Astrocyte (in vitro differentiated cells and primary cell): ENCODE measurements at regions not wholly inside any gene's neighbourhood (a gene's known extent, or its start where the extent isn't known, plus 50 kb on each side); places are given as distances from the start of the nearest gene placed in this dataset.

Experiments
- EZH2 ChIP-seq: IDR thresholded peaks from 2 replicates; pipeline ENCODE4 v1.6.1; 2012; ENCODE audit warnings: mild to moderate bottlenecking, low read length, inconsistent platforms; ENCODE audit not compliant: insufficient read depth
- TF ChIP-seq, protein P1 (sequence below): IDR thresholded peaks from 2 replicates; pipeline ENCODE4 v1.5.1; 2011; ENCODE audit warnings: low read depth, mild to moderate bottlenecking, inconsistent platforms, low read length, moderate library complexity; ENCODE audit not compliant: insufficient read depth

DNA sequence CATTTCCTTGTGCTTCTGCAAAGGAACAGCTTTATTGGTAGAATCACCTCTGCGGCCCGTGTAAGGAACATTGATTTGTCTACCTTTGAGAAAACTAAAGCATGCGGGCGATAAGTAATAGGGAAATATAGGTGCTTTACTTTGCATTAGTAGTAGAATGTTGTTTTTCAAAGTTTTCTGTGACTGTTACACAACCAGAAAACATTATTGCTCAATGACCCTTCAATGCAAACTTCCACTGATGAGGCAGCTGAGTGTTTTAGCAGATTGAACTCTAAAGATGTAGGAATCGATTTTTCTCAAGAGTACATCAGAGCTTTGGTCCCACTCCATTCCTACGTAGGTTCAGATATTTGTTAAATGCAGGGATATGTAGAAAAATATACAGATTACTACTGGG is 427.8 kb downstream of the DNAJB9 start:
- TF ChIP-seq, protein P1, sequence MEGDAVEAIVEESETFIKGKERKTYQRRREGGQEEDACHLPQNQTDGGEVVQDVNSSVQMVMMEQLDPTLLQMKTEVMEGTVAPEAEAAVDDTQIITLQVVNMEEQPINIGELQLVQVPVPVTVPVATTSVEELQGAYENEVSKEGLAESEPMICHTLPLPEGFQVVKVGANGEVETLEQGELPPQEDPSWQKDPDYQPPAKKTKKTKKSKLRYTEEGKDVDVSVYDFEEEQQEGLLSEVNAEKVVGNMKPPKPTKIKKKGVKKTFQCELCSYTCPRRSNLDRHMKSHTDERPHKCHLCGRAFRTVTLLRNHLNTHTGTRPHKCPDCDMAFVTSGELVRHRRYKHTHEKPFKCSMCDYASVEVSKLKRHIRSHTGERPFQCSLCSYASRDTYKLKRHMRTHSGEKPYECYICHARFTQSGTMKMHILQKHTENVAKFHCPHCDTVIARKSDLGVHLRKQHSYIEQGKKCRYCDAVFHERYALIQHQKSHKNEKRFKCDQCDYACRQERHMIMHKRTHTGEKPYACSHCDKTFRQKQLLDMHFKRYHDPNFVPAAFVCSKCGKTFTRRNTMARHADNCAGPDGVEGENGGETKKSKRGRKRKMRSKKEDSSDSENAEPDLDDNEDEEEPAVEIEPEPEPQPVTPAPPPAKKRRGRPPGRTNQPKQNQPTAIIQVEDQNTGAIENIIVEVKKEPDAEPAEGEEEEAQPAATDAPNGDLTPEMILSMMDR: no peak
- no peak for TF ChIP-seq EZH2
